KMS-11 (cell line): ENCODE measurements at regions not wholly inside any gene's neighbourhood (a gene's known extent, or its start where the extent isn't known, plus 50 kb on each side); places are given as distances from the start of the nearest gene placed in this dataset.

Experiments
- H2AFZ ChIP-seq: fragments of 200-600 bp; sonication (generic); 2 replicates; pipeline ENCODE4 v1.6.1; 2016; ENCODE audit warnings: antibody characterized with exemption, mixed run types, low read depth
- H3K27ac ChIP-seq: fragments of 200-600 bp; sonication (generic); 2 replicates; pipeline ENCODE4 v1.6.1; 2016; ENCODE audit warnings: mild to moderate bottlenecking, mixed run types
- H3K27me3 ChIP-seq: fragments of 200-600 bp; sonication (generic); 2 replicates; pipeline ENCODE4 v1.6.1; 2017; ENCODE audit warnings: mild to moderate bottlenecking, low read depth, mixed run types, moderate library complexity; ENCODE audit not compliant: insufficient read depth
- H3K36me3 ChIP-seq: fragments of 200-600 bp; sonication (generic); 2 replicates; pipeline ENCODE4 v1.6.1; 2017; ENCODE audit warnings: mild to moderate bottlenecking, mixed run types; ENCODE audit not compliant: insufficient read depth
- H3K4me1 ChIP-seq: fragments of 200-600 bp; sonication (generic); 2 replicates; pipeline ENCODE4 v1.6.1; 2016; ENCODE audit warnings: mild to moderate bottlenecking, low read depth, mixed run types; ENCODE audit not compliant: poor library complexity, severe bottlenecking
- H3K4me2 ChIP-seq: fragments of 200-600 bp; sonication (generic); 2 replicates; pipeline ENCODE4 v1.7.0; 2016; ENCODE audit warnings: mild to moderate bottlenecking, mixed run types
- H3K4me3 ChIP-seq: fragments of 200-600 bp; sonication (generic); IDR thresholded peaks from 2 replicates; pipeline ENCODE4 v1.6.1; 2017; ENCODE audit warnings: low read depth, low read length, mixed read lengths; ENCODE audit not compliant: insufficient read depth
- H3K79me2 ChIP-seq: fragments of 200-600 bp; sonication (generic); 2 replicates; pipeline ENCODE4 v1.6.1; 2016; ENCODE audit warnings: low read depth, mixed run types; ENCODE audit not compliant: insufficient read depth
- H3K9ac ChIP-seq: fragments of 200-600 bp; sonication (generic); 2 replicates; pipeline ENCODE4 v1.6.1; 2016; ENCODE audit warnings: mild to moderate bottlenecking, mixed run types
- H4K20me1 ChIP-seq: fragments of 200-600 bp; sonication (generic); 2 replicates; pipeline ENCODE4 v1.6.1; 2016; ENCODE audit warnings: mild to moderate bottlenecking, mixed run types; ENCODE audit not compliant: insufficient read depth
- CTCF ChIP-seq: fragments of 200-600 bp; sonication (generic); conservative IDR thresholded peaks from 2 replicates; pipeline ENCODE4 v1.6.1; 2017; ENCODE audit warnings: low read depth, mild to moderate bottlenecking, antibody characterized with exemption, low read length, moderate library complexity, mixed read lengths

- Histone ChIP-seq H3K4me1 (no peaks in the 10 kb centered on the region), H3K4me3 (no peak overlapping the region), H2AFZ (no peak overlapping the region), H3K79me2 (no peaks in the 10 kb centered on the region), H3K9ac (no peak overlapping the region), H3K4me2 (no peak overlapping the region), H3K36me3 (no peaks in the 10 kb centered on the region), H4K20me1 (no peaks in the 10 kb centered on the region), H3K27ac (no peak overlapping the region), H3K27me3 (no peaks in the 10 kb centered on the region)
- no peak for TF ChIP-seq CTCF
Measured at GRCh38 chr1:86238226-86238625, 81.7 kb upstream of the COL24A1 start.

- no peak for TF ChIP-seq CTCF
- no peak overlapping the region for H3K4me2 ChIP-seq
- H4K20me1 ChIP-seq = no peaks in the 10 kb centered on the region
- H3K27me3 ChIP-seq = no peaks in the 10 kb centered on the region
- no peaks in the 10 kb centered on the region for H3K4me1 ChIP-seq
- no peaks in the 10 kb centered on the region for H3K36me3 ChIP-seq
- H2AFZ ChIP-seq = no peak overlapping the region
- no peak overlapping the region for H3K27ac ChIP-seq
- no peak overlapping the region for H3K4me3 ChIP-seq
- H3K9ac ChIP-seq = no peak overlapping the region
- no peaks in the 10 kb centered on the region for H3K79me2 ChIP-seq
Measured at GRCh38 chr1:86235852-86236251, 79.3 kb upstream of the COL24A1 start.

- H3K4me1 ChIP-seq = no peaks in the 10 kb centered on the region
- no peak overlapping the region for H2AFZ ChIP-seq
- no peak overlapping the region for H3K4me3 ChIP-seq
- H4K20me1 ChIP-seq = no peaks in the 10 kb centered on the region
- no peaks in the 10 kb centered on the region for H3K27me3 ChIP-seq
- no peaks in the 10 kb centered on the region for H3K36me3 ChIP-seq
- no peak overlapping the region for H3K9ac ChIP-seq
- H3K27ac ChIP-seq = no peak overlapping the region
- no peaks in the 10 kb centered on the region for H3K79me2 ChIP-seq
- no peak for TF ChIP-seq CTCF
- H3K4me2 ChIP-seq = no peak overlapping the region
Measured at GRCh38 chr1:86233403-86233802, 76.8 kb upstream of the COL24A1 start.

- no peaks in the 10 kb centered on the region for H4K20me1 ChIP-seq
- H2AFZ ChIP-seq = no peak overlapping the region
- no peaks in the 10 kb centered on the region for H3K79me2 ChIP-seq
- H3K9ac ChIP-seq = no peak overlapping the region
- no peak overlapping the region for H3K27ac ChIP-seq
- H3K4me2 ChIP-seq = no peak overlapping the region
- no peaks in the 10 kb centered on the region for H3K4me1 ChIP-seq
- H3K4me3 ChIP-seq = no peak overlapping the region
- TF ChIP-seq CTCF = no peak
- H3K27me3 ChIP-seq = no peaks in the 10 kb centered on the region
- no peaks in the 10 kb centered on the region for H3K36me3 ChIP-seq
Measured at GRCh38 chr1:86231076-86231475, 74.5 kb upstream of the COL24A1 start.
